ENCODE measurements at regions not wholly inside any gene's neighbourhood (a gene's known extent, or its start where the extent isn't known, plus 50 kb on each side); places are given as distances from the start of the nearest gene placed in this dataset.
"Not testable (repeated sequence)": the region's sequence is repeated elsewhere in the genome, so short reads cannot be mapped to it uniquely, and the experiment has no call there.

GRCh38 chr3:145915787-145916186 lies 245.2 kb downstream of the PLOD2 start:
- DNase-seq (ENCODE audit: low spot score) = no peak

- not testable (repeated sequence) for DNase-seq (ENCODE audit: low spot score)
Measured at GRCh38 chr3:145927736-145928135, 233.2 kb downstream of the PLOD2 start.

- DNase-seq (ENCODE audit: low spot score) = no peak
Measured at GRCh38 chr3:145936971-145937370, 224.0 kb downstream of the PLOD2 start.

- no peak for DNase-seq (ENCODE audit: low spot score)
Measured at GRCh38 chr3:145939431-145939830, 221.6 kb downstream of the PLOD2 start.

GRCh38 chr3:145942052-145942451 lies 218.9 kb downstream of the PLOD2 start:
- no peak for DNase-seq (ENCODE audit: low spot score)

GRCh38 chr3:145943952-145944351 lies 217.0 kb downstream of the PLOD2 start:
- no peak for DNase-seq (ENCODE audit: low spot score)

- no peak for DNase-seq (ENCODE audit: low spot score)
Measured at GRCh38 chr3:145951441-145951840, 209.5 kb downstream of the PLOD2 start.

GRCh38 chr3:145952536-145952935 lies 208.4 kb downstream of the PLOD2 start:
- no peak for DNase-seq (ENCODE audit: low spot score)

- no peak for DNase-seq (ENCODE audit: low spot score)
Measured at GRCh38 chr3:145953316-145953715, 207.7 kb downstream of the PLOD2 start.

- no peak for DNase-seq (ENCODE audit: low spot score)
Measured at GRCh38 chr3:145959457-145960088, 201.4 kb downstream of the PLOD2 start.

GRCh38 chr3:145963111-145963510 lies 197.9 kb downstream of the PLOD2 start:
- DNase-seq (ENCODE audit: low spot score) = no peak

GRCh38 chr3:145967043-145967442 lies 193.9 kb downstream of the PLOD2 start:
- DNase-seq (ENCODE audit: low spot score) = no peak

GRCh38 chr3:145971186-145971585 lies 189.8 kb downstream of the PLOD2 start:
- DNase-seq (ENCODE audit: low spot score) = no peak

GRCh38 chr3:145972851-145973250 lies 188.1 kb downstream of the PLOD2 start:
- no peak for DNase-seq (ENCODE audit: low spot score)

GRCh38 chr3:145981056-145981455 lies 179.9 kb downstream of the PLOD2 start:
- DNase-seq (ENCODE audit: low spot score) = no peak

GRCh38 chr3:145983101-145983500 lies 177.9 kb downstream of the PLOD2 start:
- no peak for DNase-seq (ENCODE audit: low spot score)

All from NAMALWA (cell line).